Thyroid gland (tissue), 4 donors: ENCODE measurements at regions not wholly inside any gene's neighbourhood (a gene's known extent, or its start where the extent isn't known, plus 50 kb on each side); places are given as distances from the start of the nearest gene placed in this dataset.
"Not testable (repeated sequence)": the region's sequence is repeated elsewhere in the genome, so short reads cannot be mapped to it uniquely, and the experiment has no call there.

ENCODE experiments used
- DNase-seq, 2 donors: peaks; one replicate each; pipeline ENCODE4 v3.0.0-alpha.2; 2019
- H3K27ac ChIP-seq, 3 donors: fragments of 200-600 bp; sonication (generic); 1 replicate in 2 of 3; 2 replicates in 1 of 3; pipeline ENCODE4 v1.5.1; 2016 to 2019; ENCODE audit warnings: mild to moderate bottlenecking in 1 of 3, moderate library complexity in 1 of 3
- H3K27me3 ChIP-seq: fragments of 200-600 bp; sonication (generic); one replicate; pipeline ENCODE4 v1.5.1; 2019
- H3K36me3 ChIP-seq, 2 donors: fragments of 200-600 bp; sonication (generic); one replicate each; pipeline ENCODE4 v1.5.1; 2016 to 2019
- H3K4me1 ChIP-seq, 2 donors: fragments of 200-600 bp; sonication (generic); one replicate each; pipeline ENCODE4 v1.5.1; 2017 to 2019
- H3K4me3 ChIP-seq, 3 donors: fragments of 200-600 bp; sonication (generic); replicated peaks in 1 of 3; 1 replicate in 2 of 3; 2 replicates in 1 of 3; pipeline ENCODE4 v1.5.1; 2016; ENCODE audit warnings: mild to moderate bottlenecking in 1 of 3
- H3K9me3 ChIP-seq: fragments of 200-600 bp; sonication (generic); one replicate; pipeline ENCODE4 v1.5.1; 2017
- WGBS, 2 donors: methylation state at CpG; one replicate each; pipeline ENCODE4 v1.1.5; 2017; 5-methylcytosine and 5-hydroxymethylcytosine counted together
- intact Hi-C: fragments of 100-400 bp; cut with DNase I; formaldehyde crosslinking; loops from one replicate; pipeline ENCODE4 v1.15.1; 2023
- TF ChIP-seq, protein P1 (sequence below), 6 experiments: fragments of 200-600 bp in 3 of 6; fragments of 450-650 bp in 3 of 6; sonication (generic) in 3 of 6; IDR thresholded peaks; one replicate each; pipeline ENCODE4 v1.5.1; 2016 to 2019; ENCODE audit warnings: antibody characterized with exemption in 6 of 6, mild to moderate bottlenecking in 2 of 6, inconsistent platforms in 1 of 6, moderate library complexity in 1 of 6

DNA sequence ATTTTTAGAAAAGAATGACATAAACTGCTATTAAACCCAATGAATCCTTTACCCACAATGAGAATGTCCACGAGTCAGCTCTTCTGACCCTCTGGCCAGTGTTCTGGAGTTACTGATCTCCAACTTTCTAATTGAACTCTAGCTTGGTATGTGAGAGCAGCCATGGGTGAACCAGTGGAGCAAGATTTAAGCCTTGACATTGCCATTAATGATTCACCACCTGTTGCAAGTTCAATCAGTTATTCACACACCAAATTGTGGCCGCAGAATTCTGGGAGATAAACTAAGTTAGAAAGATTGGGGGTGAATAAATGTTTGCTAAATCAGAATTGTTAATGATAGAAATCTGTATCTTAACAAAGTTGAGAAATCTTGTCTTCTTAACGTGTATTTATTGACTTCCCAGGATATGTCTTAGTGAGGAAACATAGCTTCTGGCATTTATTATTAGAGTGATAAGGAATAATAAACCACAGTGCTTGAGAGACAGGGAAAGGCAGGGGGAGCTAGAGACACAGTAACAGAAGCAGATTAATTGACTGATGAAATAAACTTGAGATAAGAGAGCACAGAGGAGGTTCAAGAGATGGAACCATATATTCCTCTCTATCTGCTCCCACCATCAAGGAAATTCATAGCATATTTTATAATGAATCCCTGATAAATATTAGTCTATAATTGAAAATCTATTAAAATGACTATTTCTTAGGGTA lies 96.0 kb upstream of the AGAP9 start:
- TF ChIP-seq, protein P1, sequence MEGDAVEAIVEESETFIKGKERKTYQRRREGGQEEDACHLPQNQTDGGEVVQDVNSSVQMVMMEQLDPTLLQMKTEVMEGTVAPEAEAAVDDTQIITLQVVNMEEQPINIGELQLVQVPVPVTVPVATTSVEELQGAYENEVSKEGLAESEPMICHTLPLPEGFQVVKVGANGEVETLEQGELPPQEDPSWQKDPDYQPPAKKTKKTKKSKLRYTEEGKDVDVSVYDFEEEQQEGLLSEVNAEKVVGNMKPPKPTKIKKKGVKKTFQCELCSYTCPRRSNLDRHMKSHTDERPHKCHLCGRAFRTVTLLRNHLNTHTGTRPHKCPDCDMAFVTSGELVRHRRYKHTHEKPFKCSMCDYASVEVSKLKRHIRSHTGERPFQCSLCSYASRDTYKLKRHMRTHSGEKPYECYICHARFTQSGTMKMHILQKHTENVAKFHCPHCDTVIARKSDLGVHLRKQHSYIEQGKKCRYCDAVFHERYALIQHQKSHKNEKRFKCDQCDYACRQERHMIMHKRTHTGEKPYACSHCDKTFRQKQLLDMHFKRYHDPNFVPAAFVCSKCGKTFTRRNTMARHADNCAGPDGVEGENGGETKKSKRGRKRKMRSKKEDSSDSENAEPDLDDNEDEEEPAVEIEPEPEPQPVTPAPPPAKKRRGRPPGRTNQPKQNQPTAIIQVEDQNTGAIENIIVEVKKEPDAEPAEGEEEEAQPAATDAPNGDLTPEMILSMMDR (IDR thresholded peaks at IDR 0.05), result peak in 1 of 6 experiments; percentile 28

DNA sequence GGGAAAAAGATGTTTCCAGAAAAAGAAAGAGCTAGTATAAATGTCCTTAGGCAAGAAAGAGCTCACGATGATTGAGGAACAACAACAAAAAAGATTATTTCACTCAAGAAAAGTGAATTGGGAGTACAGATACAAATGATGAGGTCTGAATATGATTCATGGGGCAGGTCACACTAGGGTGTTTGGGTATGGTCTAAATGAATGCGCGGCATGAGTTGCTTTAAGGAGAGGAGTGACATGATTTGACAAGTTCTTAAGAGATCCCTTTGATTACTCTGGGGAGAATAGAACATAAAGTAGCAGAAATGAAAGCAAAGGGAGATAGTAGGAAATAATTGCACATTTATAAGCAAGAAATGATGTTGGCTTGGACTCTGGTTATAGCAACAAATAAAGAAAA lies 85.9 kb upstream of the AGAP9 start:
- H3K4me1 ChIP-seq, intact Hi-C loops, DNase-seq, H3K27me3 ChIP-seq, H3K36me3 ChIP-seq, H3K9me3 ChIP-seq, H3K27ac ChIP-seq, H3K4me3 ChIP-seq: not testable (repeated sequence)
- WGBS, 2 donors, result 63 to 86% methylated on average over 1 of the region's 3 CpGs

More for the DNA sequence above, 96.0 kb upstream of the AGAP9 start:
- H3K36me3 ChIP-seq, H3K27ac ChIP-seq, H3K4me1 ChIP-seq, H3K9me3 ChIP-seq, H3K4me3 ChIP-seq, H3K27me3 ChIP-seq, intact Hi-C loops: not testable (repeated sequence)
- peak; percentile 1 to 3 for DNase-seq
- WGBS, 2 donors, result 57 to 64% methylated on average over 3 of the region's 3 CpGs

DNA sequence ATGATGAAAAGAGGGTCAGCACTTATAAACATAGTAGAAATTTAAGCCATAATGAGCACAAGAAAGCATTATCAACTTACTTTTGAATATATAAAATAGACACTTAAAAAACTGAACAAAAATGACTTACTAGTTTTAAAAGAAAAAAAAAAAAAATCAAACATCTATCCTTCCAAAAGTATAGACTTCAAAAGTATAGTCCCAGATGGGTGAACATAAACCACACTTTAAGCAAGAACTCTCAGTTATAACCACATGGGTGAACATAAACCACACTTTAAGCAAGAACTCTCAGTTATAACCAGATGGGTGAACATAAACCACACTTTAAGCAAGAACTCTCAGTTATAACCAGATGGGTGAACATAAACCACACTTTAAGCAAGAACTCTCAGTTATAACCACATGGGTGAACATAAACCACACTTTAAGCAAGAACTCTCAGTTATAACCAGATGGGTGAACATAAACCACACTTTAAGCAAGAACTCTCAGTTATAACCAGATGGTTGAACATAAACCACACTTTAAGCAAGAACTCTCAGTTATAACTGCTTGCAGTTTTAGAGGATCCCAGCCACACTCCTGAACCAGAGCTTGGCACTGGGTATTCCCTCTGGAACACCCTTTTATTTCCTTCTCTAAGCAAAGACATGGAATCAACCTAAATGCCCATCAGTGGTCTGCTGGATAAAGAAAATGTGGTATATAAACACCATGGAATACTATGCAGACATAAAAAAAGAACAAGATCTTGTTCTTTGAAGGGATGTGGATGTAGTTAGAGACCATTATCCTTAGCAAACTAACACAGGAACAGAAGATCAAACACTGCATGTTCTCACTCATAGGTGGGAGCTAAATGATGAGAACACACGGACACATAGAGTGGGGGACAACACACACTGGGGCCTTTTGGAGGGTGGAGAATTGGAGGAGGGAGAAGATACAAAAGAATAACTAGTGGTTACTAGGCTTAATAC lies 82.6 kb upstream of the AGAP9 start:
- H3K4me3 ChIP-seq, H3K4me1 ChIP-seq, H3K27me3 ChIP-seq, H3K9me3 ChIP-seq, intact Hi-C loops, DNase-seq, H3K27ac ChIP-seq, H3K36me3 ChIP-seq: not testable (repeated sequence)
- WGBS, 2 donors, result 80% methylated on average over 1 of the region's 1 CpG

DNA sequence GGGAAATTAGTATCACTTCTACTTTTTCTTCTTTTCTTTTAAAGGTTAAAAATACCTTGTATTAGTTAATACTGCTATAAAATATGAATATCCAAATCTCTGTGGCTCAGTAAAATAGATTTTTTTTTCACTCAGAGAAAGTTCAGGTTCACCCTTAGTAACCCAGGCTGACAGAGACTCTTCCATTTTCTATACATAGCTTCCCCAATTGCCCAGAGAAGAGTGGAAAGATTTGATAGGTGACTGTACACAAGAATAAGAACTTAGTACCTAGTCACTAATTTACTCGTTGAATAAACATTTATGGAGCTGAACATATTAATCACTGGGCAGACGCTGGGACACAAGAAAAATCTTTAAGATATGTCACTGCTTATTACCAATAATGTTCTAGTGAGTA lies 77.2 kb upstream of the AGAP9 start:
- WGBS, 2 donors, result 77 to 79% methylated on average over 2 of the region's 2 CpGs
- DNase-seq, H3K36me3 ChIP-seq, H3K9me3 ChIP-seq, H3K27me3 ChIP-seq, H3K4me1 ChIP-seq, intact Hi-C loops, H3K27ac ChIP-seq, H3K4me3 ChIP-seq: not testable (repeated sequence)

DNA sequence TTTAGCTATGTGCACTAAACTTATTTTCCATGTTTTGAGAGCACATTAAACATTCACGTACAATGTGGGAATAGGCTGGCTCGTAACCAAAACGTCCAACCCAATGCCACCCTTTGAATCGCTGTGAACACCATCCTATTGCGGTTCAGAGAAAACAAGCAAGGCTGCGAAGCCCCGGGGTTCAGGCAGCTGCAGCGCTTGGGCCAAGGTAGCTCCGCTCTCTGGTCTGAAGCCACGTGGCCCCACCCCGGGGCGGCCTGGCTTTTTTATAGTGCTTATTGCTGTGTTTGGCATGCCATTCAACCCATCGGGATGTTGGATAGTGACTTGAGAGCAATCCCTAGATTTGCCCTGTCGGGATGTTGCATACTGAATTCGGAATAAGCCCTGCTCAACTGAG lies 76.7 kb upstream of the AGAP9 start:
- H3K9me3 ChIP-seq, H3K4me1 ChIP-seq, H3K27ac ChIP-seq, H3K27me3 ChIP-seq, intact Hi-C loops, H3K4me3 ChIP-seq, DNase-seq, H3K36me3 ChIP-seq: not testable (repeated sequence)
- WGBS, 2 donors, result 37 to 57% methylated on average over 2 to 6 of the region's 15 CpGs

DNA sequence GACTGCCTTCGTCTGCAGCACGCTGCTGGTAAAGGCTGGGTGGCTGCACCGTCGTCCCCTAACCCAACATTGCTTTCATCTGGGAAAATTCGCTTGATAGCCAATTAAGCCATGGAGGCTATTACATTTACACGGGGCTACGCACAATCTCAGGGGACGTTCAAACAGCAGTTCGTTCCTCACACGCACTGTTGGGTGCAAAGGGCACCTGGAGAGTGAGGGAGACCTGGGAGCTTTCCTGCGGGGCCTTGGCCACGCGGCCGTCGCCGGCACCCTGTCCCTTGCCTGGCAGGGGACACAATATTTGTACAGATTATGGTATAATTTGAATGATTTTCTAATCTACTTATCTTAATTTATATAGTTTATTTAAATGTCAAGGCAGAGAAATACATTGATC lies 76.2 kb upstream of the AGAP9 start:
- H3K36me3 ChIP-seq, H3K27me3 ChIP-seq, H3K27ac ChIP-seq, intact Hi-C loops, H3K4me3 ChIP-seq, H3K9me3 ChIP-seq, DNase-seq, H3K4me1 ChIP-seq: not testable (repeated sequence)
- 77 to 87% methylated on average over 16 of the region's 16 CpGs for WGBS, 2 donors

DNA sequence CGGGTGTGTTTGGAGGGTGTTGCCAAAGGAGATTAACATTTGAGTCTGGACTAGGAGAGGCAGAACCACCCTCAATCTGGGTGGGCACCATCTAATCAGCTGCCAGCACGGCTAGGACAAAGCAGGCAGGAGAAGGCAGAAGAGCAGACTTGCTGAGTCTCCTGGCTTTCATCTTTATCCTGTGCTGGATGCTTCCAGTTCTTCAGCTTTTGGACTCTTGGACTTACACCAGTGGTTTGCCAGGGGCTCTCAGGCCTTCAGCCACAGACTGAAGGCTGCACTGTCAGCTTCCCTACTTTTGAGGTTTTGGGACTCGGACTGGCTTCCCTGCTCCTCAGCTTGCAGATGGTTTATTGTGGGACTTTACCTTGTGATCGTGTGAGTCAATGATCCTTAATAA lies 70.4 kb upstream of the AGAP9 start:
- WGBS, 2 donors, result 91 to 94% methylated on average over 2 of the region's 4 CpGs
- DNase-seq, H3K9me3 ChIP-seq, H3K4me1 ChIP-seq, intact Hi-C loops, H3K27ac ChIP-seq, H3K4me3 ChIP-seq, H3K36me3 ChIP-seq, H3K27me3 ChIP-seq: not testable (repeated sequence)

DNA sequence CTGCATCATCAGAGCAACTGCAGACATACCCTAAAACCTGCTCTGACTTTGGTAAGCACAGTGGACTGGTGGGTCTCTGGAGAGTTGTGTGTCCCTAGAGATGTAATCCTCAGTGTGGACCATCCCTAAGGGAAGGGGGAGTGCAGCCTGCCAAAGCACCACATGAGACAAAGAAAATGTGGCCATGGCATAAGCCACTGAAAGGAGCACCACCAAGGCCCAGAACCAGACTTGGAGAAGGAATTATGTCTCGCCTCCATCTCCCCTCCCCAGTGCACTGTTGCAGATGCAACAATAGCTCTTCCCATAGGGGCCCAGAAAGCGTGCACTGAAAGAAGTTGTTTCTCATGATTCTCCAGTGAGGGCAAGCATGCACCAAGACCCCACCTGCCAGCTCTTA lies 69.7 kb upstream of the AGAP9 start:
- H3K27ac ChIP-seq, intact Hi-C loops, DNase-seq, H3K27me3 ChIP-seq, H3K4me1 ChIP-seq, H3K36me3 ChIP-seq, H3K4me3 ChIP-seq, H3K9me3 ChIP-seq: not testable (repeated sequence)
- 89 to 91% methylated on average over 2 of the region's 2 CpGs for WGBS, 2 donors

DNA sequence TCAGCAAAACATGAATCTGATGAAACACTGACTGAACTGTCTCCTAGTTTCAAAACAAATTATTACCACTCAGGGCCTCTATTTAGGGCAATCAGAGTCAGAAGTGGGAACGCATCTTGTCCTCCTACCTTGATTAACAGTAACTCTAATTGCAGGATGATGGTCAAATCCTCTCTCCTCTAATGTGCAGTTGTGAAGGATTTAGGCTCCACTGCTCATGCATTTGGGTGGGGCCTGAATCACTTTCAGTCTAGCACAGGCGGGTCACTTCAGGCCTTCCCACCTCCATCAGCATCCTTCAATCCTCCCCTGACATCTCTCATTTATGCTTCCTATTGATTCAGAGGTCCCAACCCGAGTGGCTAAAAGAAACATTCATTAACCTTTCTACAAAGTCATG lies 67.5 kb upstream of the AGAP9 start:
- H3K27ac ChIP-seq, H3K36me3 ChIP-seq, H3K27me3 ChIP-seq, intact Hi-C loops, DNase-seq, H3K4me3 ChIP-seq, H3K9me3 ChIP-seq, H3K4me1 ChIP-seq: not testable (repeated sequence)
- 87 to 98% methylated on average over 2 to 3 of the region's 3 CpGs for WGBS, 2 donors

DNA sequence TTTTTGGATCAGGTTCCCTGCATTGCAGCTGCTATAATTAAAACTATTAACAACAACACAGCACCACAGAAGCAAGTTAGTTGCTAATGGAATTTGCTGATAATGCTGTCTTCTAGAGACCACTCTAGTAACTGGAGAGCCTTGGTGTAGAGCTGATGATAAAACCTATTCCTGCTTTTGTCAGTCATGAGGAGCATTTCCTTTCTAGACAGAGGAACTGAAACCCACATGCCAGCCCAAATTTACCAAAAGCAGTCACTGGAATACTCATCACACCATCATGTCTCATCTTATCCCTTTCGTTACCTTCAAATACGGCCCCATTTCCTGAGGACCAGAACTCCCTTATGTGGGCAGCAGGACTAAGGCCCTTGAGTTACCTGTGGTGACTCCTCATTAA lies 67.1 kb upstream of the AGAP9 start:
- H3K27ac ChIP-seq, H3K4me1 ChIP-seq, H3K36me3 ChIP-seq, intact Hi-C loops, H3K4me3 ChIP-seq, DNase-seq, H3K9me3 ChIP-seq, H3K27me3 ChIP-seq: not testable (repeated sequence)
- 78 to 91% methylated on average over 2 of the region's 2 CpGs for WGBS, 2 donors

DNA sequence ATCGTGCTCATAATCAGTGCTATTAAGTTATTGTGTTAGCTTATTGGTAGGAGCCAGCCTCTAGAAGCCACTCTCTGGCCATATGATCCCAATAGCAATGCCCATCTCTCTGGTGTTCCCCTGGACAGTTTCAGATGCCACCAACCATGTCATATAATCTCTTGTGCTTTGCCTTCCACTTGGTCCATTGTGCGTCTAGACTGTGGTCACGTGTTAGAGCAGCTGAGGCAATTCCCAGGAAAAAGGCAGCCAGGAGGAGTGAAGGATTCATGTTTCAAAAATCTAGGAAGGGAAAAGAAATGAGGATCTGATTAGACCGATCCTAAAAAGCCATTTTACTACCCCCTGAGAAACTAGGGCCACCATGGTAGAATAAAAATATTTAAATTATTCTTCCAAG lies 58.6 kb upstream of the AGAP9 start:
- H3K27me3 ChIP-seq, DNase-seq, H3K36me3 ChIP-seq, H3K9me3 ChIP-seq, intact Hi-C loops, H3K27ac ChIP-seq, H3K4me3 ChIP-seq, H3K4me1 ChIP-seq: not testable (repeated sequence)
- WGBS, 2 donors, result 81 to 85% methylated on average over 2 to 3 of the region's 4 CpGs

DNA sequence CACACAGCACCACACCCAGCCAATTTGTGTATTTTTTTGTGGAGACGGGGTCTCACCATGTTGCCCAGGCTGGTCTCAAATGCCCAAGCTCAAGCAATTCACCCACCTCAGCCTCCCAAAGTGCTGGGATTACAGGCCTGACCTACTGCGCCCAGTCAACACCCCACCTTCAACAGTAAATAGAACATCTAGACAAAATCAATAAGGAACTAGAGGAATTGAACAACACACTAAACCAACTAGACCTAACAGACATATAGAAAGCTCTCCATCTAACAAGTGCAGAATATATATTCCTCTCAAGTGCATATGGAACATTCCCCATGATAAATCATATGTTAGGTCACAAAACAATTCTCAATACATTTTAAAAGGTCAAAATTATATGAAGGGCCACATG lies 56.6 kb upstream of the AGAP9 start:
- intact Hi-C loops, H3K4me1 ChIP-seq, H3K4me3 ChIP-seq, H3K27ac ChIP-seq, H3K27me3 ChIP-seq, DNase-seq, H3K36me3 ChIP-seq, H3K9me3 ChIP-seq: not testable (repeated sequence)
- 100% methylated on average over 1 of the region's 2 CpGs; no CpG with 5 or more reads in 1 of the 2 donors for WGBS, 2 donors
